ENCODE measurements at regions not wholly inside any gene's neighbourhood (a gene's known extent, or its start where the extent isn't known, plus 50 kb on each side); places are given as distances from the start of the nearest gene placed in this dataset.

DNA sequence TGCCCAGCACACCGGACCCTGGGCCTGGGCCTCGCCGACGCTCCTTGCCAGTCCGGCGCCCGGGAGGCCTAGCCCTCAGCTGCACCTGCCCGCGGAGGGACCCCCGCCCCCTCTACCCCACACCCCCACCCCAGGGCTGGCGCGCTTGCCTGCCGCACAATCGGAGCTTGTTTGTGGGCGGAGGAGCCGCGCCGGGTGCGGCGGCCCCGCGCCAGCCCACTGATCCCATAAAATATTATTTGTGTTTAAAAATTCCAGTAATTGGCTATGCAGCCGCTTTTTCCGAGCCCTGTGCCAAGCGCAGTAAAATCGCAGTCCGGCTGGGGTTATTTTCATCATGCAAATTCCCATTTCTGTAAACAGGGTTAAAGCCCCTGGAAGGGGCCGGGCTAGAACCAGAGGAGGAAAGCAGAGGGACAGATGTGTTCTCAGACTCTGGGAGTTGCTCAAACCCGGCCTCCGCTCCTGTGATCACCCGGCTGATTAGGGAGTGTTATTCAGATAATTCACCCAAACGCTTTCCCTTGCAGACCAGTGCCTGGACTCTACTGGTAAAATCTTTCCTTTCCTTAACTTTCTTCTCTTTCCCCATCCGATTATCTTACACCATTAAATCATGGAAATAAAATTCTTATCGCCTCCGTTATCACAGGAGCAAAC, 93.1 kb downstream of the NCR2 start:
- TF ChIP-seq, protein P1, sequence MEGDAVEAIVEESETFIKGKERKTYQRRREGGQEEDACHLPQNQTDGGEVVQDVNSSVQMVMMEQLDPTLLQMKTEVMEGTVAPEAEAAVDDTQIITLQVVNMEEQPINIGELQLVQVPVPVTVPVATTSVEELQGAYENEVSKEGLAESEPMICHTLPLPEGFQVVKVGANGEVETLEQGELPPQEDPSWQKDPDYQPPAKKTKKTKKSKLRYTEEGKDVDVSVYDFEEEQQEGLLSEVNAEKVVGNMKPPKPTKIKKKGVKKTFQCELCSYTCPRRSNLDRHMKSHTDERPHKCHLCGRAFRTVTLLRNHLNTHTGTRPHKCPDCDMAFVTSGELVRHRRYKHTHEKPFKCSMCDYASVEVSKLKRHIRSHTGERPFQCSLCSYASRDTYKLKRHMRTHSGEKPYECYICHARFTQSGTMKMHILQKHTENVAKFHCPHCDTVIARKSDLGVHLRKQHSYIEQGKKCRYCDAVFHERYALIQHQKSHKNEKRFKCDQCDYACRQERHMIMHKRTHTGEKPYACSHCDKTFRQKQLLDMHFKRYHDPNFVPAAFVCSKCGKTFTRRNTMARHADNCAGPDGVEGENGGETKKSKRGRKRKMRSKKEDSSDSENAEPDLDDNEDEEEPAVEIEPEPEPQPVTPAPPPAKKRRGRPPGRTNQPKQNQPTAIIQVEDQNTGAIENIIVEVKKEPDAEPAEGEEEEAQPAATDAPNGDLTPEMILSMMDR (conservative IDR thresholded peaks at IDR 0.05; ENCODE audit: control insufficient read depth, insufficient read depth, low read depth, low read length): no peak
- DNase-seq (ENCODE audit: low read depth): no peak
- H3K4me3 ChIP-seq (ENCODE audit: control insufficient read depth, low read depth, low read length): no peak overlapping the region

DNA sequence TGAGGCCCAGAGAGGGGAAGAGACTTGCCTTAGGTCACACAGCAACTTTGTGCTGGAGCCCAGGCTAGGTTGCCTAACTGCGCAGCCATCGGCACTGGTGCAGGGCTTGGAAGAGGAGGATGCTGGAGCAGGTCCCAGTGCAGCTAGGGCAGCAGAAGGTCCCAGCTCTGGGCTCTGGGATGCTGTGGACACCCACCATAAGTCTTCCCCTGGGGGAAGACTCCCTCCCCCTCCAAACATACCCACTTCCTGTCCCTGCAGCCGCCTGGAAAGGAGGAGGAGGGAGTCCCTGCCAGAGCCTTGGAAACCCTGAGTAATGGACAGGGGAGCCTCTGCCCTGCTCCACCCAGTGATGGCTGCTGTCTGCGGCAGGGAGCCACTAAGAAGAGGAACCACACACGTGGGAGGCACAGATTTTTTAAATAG, 93.6 kb downstream of the NCR2 start:
- DNase-seq (ENCODE audit: low read depth): peak; percentile 63
- H3K4me3 ChIP-seq (ENCODE audit: control insufficient read depth, low read depth, low read length): no peak overlapping the region

DNA sequence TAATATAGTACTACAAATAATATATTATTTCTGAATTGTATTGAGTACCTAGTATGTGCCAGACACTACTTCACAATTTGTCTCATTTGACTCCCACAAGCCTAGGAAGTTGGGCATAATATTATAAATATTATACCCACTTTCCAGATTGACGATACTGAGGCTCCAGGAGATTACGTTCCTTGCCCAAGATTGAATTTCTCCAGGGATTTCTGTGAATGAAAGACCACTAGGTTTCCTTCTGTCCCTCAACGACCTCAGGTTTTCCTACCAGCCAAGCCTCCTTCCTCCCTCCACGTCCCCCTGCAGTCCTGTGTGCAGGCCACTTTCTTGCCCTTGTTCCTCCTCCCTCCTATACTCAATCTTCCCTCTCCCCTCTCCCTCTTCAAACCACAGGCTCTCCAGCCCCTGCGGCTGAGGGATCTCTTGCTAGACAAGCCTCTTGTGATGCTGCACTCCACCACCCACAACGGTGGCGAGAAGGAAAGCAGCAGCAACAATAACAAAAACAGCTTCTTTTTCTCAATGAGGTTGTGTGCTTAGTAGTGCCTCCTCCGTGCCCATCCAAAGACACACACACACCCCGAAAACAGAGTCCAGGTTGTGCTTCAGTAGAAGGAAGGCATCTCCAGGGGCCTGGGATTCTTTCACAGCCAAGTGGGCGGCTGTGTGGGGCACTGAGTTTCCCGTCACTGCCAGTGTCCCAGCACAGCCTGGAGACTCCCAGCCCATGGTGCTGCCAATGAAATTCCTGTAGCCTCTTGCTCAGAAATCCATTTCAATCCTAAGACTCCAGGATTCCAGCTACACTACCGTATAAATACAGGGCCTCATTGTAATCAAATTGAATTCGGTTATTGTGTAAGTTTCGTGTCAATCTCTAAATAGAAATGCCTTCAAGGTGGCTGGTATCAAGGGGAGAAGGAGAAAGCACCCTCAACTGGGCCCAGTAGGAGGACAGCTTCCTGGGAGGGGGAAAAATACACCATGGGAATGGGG, 94.4 kb downstream of the NCR2 start:
- DNase-seq (ENCODE audit: low read depth): no peak
- TF ChIP-seq, protein P1 (conservative IDR thresholded peaks at IDR 0.05; ENCODE audit: control insufficient read depth, insufficient read depth, low read depth, low read length): no peak
- H3K4me3 ChIP-seq (ENCODE audit: control insufficient read depth, low read depth, low read length): no peak overlapping the region

More for the DNA sequence above, 93.6 kb downstream of the NCR2 start:
- TF ChIP-seq, protein P1 (conservative IDR thresholded peaks at IDR 0.05; ENCODE audit: control insufficient read depth, insufficient read depth, low read depth, low read length): no peak

DNA sequence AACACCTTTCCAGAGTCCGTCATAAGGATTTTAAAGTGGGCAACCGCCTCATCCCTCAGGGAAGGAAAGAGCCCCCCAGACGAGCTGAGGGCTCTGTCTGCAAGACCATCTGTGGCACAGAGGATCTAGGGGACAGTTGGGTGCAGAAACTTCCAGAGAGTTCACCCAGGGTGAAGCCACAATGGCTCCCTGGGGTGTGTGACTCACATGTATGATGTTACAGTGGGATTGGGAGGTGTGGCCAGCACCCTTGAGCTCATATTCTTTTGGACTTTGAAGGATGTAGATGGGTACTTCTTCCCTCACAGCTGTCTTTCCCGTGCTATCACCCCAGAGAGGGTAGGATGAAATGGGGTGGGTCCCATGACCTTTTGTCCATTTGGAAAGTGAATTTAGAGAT, 95.5 kb downstream of the NCR2 start:
- peak; percentile 90 for DNase-seq (ENCODE audit: low read depth)
- TF ChIP-seq, protein P1 (conservative IDR thresholded peaks at IDR 0.05; ENCODE audit: control insufficient read depth, insufficient read depth, low read depth, low read length): no peak
- H3K4me3 ChIP-seq (ENCODE audit: control insufficient read depth, low read depth, low read length): no peak overlapping the region

DNA sequence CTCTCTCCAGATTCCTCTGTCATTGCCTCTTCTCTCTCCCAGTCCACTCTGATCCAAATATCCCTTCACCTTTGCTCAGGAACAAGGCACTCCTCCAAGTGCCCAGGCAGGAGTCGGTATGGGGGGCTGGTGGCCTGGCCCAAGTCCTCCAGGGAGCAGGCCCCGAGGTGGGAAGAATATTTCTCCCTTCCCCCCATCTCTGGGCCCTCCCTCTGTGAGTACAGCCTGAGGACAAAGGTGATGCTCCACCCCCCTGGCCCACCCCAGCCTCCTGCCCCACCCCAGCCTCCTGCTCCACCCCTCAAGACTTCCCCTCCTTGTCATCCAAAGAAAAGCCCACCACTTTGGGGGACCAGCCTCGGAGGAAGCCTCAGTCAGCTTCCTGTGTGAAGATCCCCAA, 96.9 kb downstream of the NCR2 start:
- no peak for DNase-seq (ENCODE audit: low read depth)
- TF ChIP-seq, protein P1 (conservative IDR thresholded peaks at IDR 0.05; ENCODE audit: control insufficient read depth, insufficient read depth, low read depth, low read length): no peak
- H3K4me3 ChIP-seq (ENCODE audit: control insufficient read depth, low read depth, low read length): no peak overlapping the region

DNA sequence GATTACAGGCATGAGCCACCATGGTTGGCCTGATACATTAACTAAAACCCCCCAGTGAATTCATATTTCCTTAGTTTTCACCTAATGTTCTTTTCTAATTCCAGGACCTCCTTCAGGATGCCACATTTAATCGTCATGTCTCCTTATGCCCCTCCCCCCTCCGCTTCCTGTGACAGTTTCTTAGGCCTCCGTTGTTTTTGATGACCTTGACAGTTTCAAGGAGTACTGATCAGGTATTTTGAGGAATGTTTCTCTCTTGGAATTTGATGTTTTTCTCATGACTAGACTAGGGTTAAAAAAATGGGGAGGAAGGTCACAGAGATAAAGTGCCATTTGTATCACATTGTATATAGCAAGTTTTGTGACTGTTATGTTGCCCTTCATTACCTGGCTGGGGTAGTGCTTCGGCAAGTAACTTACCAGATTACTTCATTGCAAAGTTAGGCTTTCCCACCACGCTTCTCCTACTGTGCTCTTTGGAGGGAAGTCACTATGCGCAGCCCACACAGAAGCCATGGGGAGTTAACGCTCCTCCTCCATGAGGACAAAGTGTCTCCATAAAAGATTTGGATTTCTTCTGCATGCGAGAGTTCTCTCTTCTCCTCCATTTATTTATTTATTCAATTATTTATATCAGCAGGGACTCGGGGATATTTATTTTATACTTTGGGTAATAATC, 99.5 kb downstream of the NCR2 start:
- TF ChIP-seq, protein P1 (conservative IDR thresholded peaks at IDR 0.05; ENCODE audit: control insufficient read depth, insufficient read depth, low read depth, low read length): no peak

More for the DNA sequence above, 99.5 kb downstream of the NCR2 start:
- H3K4me3 ChIP-seq (ENCODE audit: control insufficient read depth, low read depth, low read length): no peak overlapping the region
- DNase-seq (ENCODE audit: low read depth): no peak
